H9 (cell line): ENCODE measurements at regions not wholly inside any gene's neighbourhood (a gene's known extent, or its start where the extent isn't known, plus 50 kb on each side); places are given as distances from the start of the nearest gene placed in this dataset.

Experiments used
- DNase-seq: peaks from one replicate; pipeline ENCODE4 v3.0.0-alpha.2; 2017
- H2AFZ ChIP-seq: one replicate; pipeline ENCODE4 v1.6.1; 2013; ENCODE audit warnings: mild to moderate bottlenecking, low read length, control low read depth, moderate library complexity
- H2AK5ac ChIP-seq: 2 replicates; pipeline ENCODE4 v1.6.1; 2013; ENCODE audit warnings: low read length, control low read depth, mixed read lengths; ENCODE audit not compliant: insufficient read length
- H2BK120ac ChIP-seq: one replicate; pipeline ENCODE4 v1.6.1; 2013; ENCODE audit warnings: low read depth, mild to moderate bottlenecking, low read length, control low read depth, inconsistent platforms; ENCODE audit not compliant: poor library complexity, severe bottlenecking
- H2BK12ac ChIP-seq: 2 replicates; pipeline ENCODE4 v1.6.1; 2013; ENCODE audit warnings: low read length, control low read depth, mixed read lengths, low read depth; ENCODE audit not compliant: insufficient read length
- H2BK15ac ChIP-seq: 2 replicates; pipeline ENCODE4 v1.6.1; 2013; ENCODE audit warnings: low read depth, low read length, control low read depth
- H2BK20ac ChIP-seq: one replicate; pipeline ENCODE4 v1.6.1; 2013; ENCODE audit warnings: low read depth, mild to moderate bottlenecking, low read length, control low read depth, inconsistent platforms; ENCODE audit not compliant: poor library complexity, severe bottlenecking
- H2BK5ac ChIP-seq: 2 replicates; pipeline ENCODE4 v1.6.1; 2013; ENCODE audit warnings: low read length, control low read depth, mixed read lengths; ENCODE audit not compliant: insufficient read length
- H3K14ac ChIP-seq: 2 replicates; pipeline ENCODE4 v1.6.1; 2013; ENCODE audit warnings: low read length, control low read depth; ENCODE audit not compliant: insufficient read depth
- H3K18ac ChIP-seq: 2 replicates; pipeline ENCODE4 v1.6.1; 2013; ENCODE audit warnings: low read depth, mild to moderate bottlenecking, mixed read lengths, low read length, control low read depth; ENCODE audit not compliant: insufficient read length
- H3K23ac ChIP-seq: 2 replicates; pipeline ENCODE4 v1.6.1; 2013; ENCODE audit warnings: low read length, control low read depth, mixed read lengths, low read depth; ENCODE audit not compliant: insufficient read length
- H3K23me2 ChIP-seq: 2 replicates; pipeline ENCODE4 v1.6.1; 2013; ENCODE audit warnings: low read depth, mild to moderate bottlenecking, mixed read lengths, low read length, control low read depth; ENCODE audit not compliant: insufficient read length, poor library complexity, severe bottlenecking
- H3K27ac ChIP-seq: 2 replicates; pipeline ENCODE4 v1.5.1; 2013; ENCODE audit warnings: low read length, control low read depth, mixed read lengths, low read depth; ENCODE audit not compliant: insufficient read length
- H3K27me3 ChIP-seq: 2 replicates; pipeline ENCODE4 v1.6.1; 2013; ENCODE audit warnings: low read length, control low read depth, inconsistent platforms; ENCODE audit not compliant: insufficient read depth
- H3K4ac ChIP-seq: 2 replicates; pipeline ENCODE4 v1.6.1; 2013; ENCODE audit warnings: low read depth, mild to moderate bottlenecking, control low read depth, inconsistent platforms, low read length, moderate library complexity
- H3K4me1 ChIP-seq: 2 replicates; pipeline ENCODE4 v1.6.1; 2013; ENCODE audit warnings: low read length, control low read depth, inconsistent platforms; ENCODE audit not compliant: insufficient read depth
- H3K4me2 ChIP-seq: 2 replicates; pipeline ENCODE4 v1.6.1; 2013; ENCODE audit warnings: low read length, control low read depth, mixed read lengths; ENCODE audit not compliant: insufficient read length, insufficient read depth
- H3K56ac ChIP-seq: 2 replicates; pipeline ENCODE4 v1.6.1; 2013; ENCODE audit warnings: low read depth, mild to moderate bottlenecking, mixed read lengths, low read length, control low read depth; ENCODE audit not compliant: insufficient read length
- H3K79me1 ChIP-seq: 2 replicates; pipeline ENCODE4 v1.6.1; 2013; ENCODE audit warnings: low read depth, mild to moderate bottlenecking, moderate library complexity, low read length, control low read depth, inconsistent platforms; ENCODE audit not compliant: insufficient read depth, poor library complexity, severe bottlenecking
- H3K79me2 ChIP-seq: 2 replicates; pipeline ENCODE4 v1.6.1; 2013; ENCODE audit warnings: low read length, control low read depth, inconsistent platforms; ENCODE audit not compliant: insufficient read depth
- H3K9ac ChIP-seq: 2 replicates; pipeline ENCODE4 v1.6.1; 2013; ENCODE audit warnings: low read length, control low read depth, mixed read lengths; ENCODE audit not compliant: insufficient read length; ENCODE audit errors: extremely low read depth
- H3K9me3 ChIP-seq: one replicate; pipeline ENCODE4 v1.6.1; 2013; ENCODE audit warnings: low read depth, low read length, inconsistent platforms; ENCODE audit not compliant: control insufficient read depth
- H3T11ph ChIP-seq: one replicate; pipeline ENCODE4 v1.6.1; 2013; ENCODE audit warnings: mild to moderate bottlenecking, low read length, control low read depth, inconsistent platforms
- H4K20me1 ChIP-seq: one replicate; pipeline ENCODE4 v1.6.1; 2013; ENCODE audit not compliant: control insufficient read depth, insufficient read length, insufficient read depth
- H4K5ac ChIP-seq: 2 replicates; pipeline ENCODE4 v1.6.1; 2013; ENCODE audit warnings: low read depth, mild to moderate bottlenecking, mixed read lengths, low read length, control low read depth; ENCODE audit not compliant: insufficient read length
- H4K8ac ChIP-seq: replicated peaks from 2 replicates; pipeline ENCODE4 v1.6.1; 2013; ENCODE audit warnings: low read length, control low read depth, mixed read lengths, low read depth; ENCODE audit not compliant: insufficient read length
- H4K91ac ChIP-seq: 2 replicates; pipeline ENCODE4 v1.6.1; 2013; ENCODE audit warnings: low read depth, mild to moderate bottlenecking, moderate library complexity, mixed read lengths, low read length, control low read depth; ENCODE audit not compliant: insufficient read length
- H3K27ac Mint-ChIP-seq, 3 experiments: 2 replicates in 2 of 3; 3 replicates in 1 of 3; pipeline ENCODE4 v1.8.0; 2020 to 2021; ENCODE audit warnings: mixed read lengths in 3 of 3, mild to moderate bottlenecking in 1 of 3, moderate library complexity in 1 of 3
- H3K27me3 Mint-ChIP-seq: 2 replicates; pipeline ENCODE4 v1.8.0; 2021; ENCODE audit warnings: low read depth, mild to moderate bottlenecking, moderate library complexity, mixed read lengths
- H3K36me3 Mint-ChIP-seq, 3 experiments: 2 replicates in 2 of 3; 3 replicates in 1 of 3; pipeline ENCODE4 v1.8.0; 2020 to 2021; ENCODE audit warnings: low read depth in 3 of 3, mixed read lengths in 3 of 3; ENCODE audit not compliant: insufficient read depth in 1 of 3
- H3K4me1 Mint-ChIP-seq, 2 experiments: 2 replicates each; pipeline ENCODE4 v1.8.0; 2020; ENCODE audit warnings: mixed read lengths in 2 of 2
- H3K4me3 Mint-ChIP-seq, 2 experiments: 2 replicates in 1 of 2; 3 replicates in 1 of 2; pipeline ENCODE4 v1.8.0; 2020 to 2021; ENCODE audit warnings: mild to moderate bottlenecking in 2 of 2, mixed read lengths in 2 of 2, moderate library complexity in 1 of 2
- H3K9me3 Mint-ChIP-seq, 2 experiments: 2 replicates in 1 of 2; 3 replicates in 1 of 2; pipeline ENCODE4 v1.8.0; 2020; ENCODE audit warnings: mild to moderate bottlenecking in 2 of 2, mixed read lengths in 2 of 2, moderate library complexity in 1 of 2
- CTCF ChIP-seq: fragments of 200-600 bp; sonication (generic); conservative IDR thresholded peaks from 3 replicates; pipeline ENCODE4 v1.8.0; 2021; ENCODE audit warnings: antibody characterized with exemption, mild to moderate bottlenecking
- WGBS: extraction: QIAGEN DNeasy Blood & Tissue Kit; methylation state at CpG from one replicate; pipeline ENCODE4 v1.1.7; 2013; ENCODE audit warnings: missing lambda C conversion rate, low lambda C conversion rate, mixed read lengths; ENCODE audit not compliant: insufficient read length; ENCODE audit errors: extremely low coverage; 5-methylcytosine and 5-hydroxymethylcytosine counted together

GRCh38 chr1:22246755-22247480 is 104.0 kb upstream of the WNT4 start:
- no peaks in the 10 kb centered on the region for H3K4me1 ChIP-seq
- H3K27me3 ChIP-seq: no peaks in the 10 kb centered on the region
- Mint-ChIP-seq H3K4me3 (no peak overlapping the region), H3K36me3 (no peaks in the 10 kb centered on the region), H3K4me1 (peaks cover 33 to 67% of the 10 kb centered on the region in 2 experiments), H3K27ac (no peak overlapping the region), H3K9me3 (no peaks in the 10 kb centered on the region; a peak in 1 of 5 replicates), H3K27me3 (peaks cover 10% of the 10 kb centered on the region)
- H2AFZ ChIP-seq: no peak overlapping the region
- no peak for TF ChIP-seq CTCF
- no peak overlapping the region for H4K91ac ChIP-seq
- no peaks in the 10 kb centered on the region for H3K23me2 ChIP-seq
- no peak overlapping the region for H2BK120ac ChIP-seq
- no peak overlapping the region for H3K56ac ChIP-seq
- H3K4me2 ChIP-seq: no peak overlapping the region
- H2BK15ac ChIP-seq: no peak overlapping the region
- no peak overlapping the region for H4K5ac ChIP-seq
- H3T11ph ChIP-seq: no peak overlapping the region
- no peak overlapping the region for H3K14ac ChIP-seq
- no peak overlapping the region for H3K23ac ChIP-seq
- no CpG with 5 or more reads among the region's 3 CpGs for WGBS
- no peak overlapping the region for H3K18ac ChIP-seq
- DNase-seq: no peak
- no peak overlapping the region for H2BK5ac ChIP-seq
- H3K79me2 ChIP-seq: no peaks in the 10 kb centered on the region
- no peak overlapping the region for H2BK12ac ChIP-seq
- H3K79me1 ChIP-seq: no peaks in the 10 kb centered on the region
- H3K9ac ChIP-seq: no peak overlapping the region
- no peak overlapping the region for H3K27ac ChIP-seq
- H3K9me3 ChIP-seq: no peaks in the 10 kb centered on the region
- no peak overlapping the region for H4K8ac ChIP-seq
- H2AK5ac ChIP-seq: no peak overlapping the region
- no peaks in the 10 kb centered on the region for H4K20me1 ChIP-seq
- H2BK20ac ChIP-seq: no peak overlapping the region
- H3K4ac ChIP-seq: no peak overlapping the region
